EH (cell line): ENCODE measurements at regions not wholly inside any gene's neighbourhood (a gene's known extent, or its start where the extent isn't known, plus 50 kb on each side); places are given as distances from the start of the nearest gene placed in this dataset.

Source experiments
- DNase-seq: peaks from one replicate; pipeline ENCODE4 v3.0.0-alpha.2; 2015; ENCODE audit warnings: low read depth

- DNase-seq, result no peak
These were observed 338.2 kb upstream of the PITX2 start for GRCh38 chr4:110961066-110961465.

- DNase-seq, result no peak
These were observed 339.7 kb upstream of the PITX2 start for GRCh38 chr4:110962616-110963015.

- no peak for DNase-seq
These were observed 340.9 kb upstream of the PITX2 start for GRCh38 chr4:110963662-110964280.

- peak; percentile 45 for DNase-seq
These were observed 345.1 kb upstream of the PITX2 start for GRCh38 chr4:110967936-110968335.

- peak; percentile 54 for DNase-seq
These were observed 347.8 kb upstream of the PITX2 start for GRCh38 chr4:110970642-110971041.

- DNase-seq, result no peak
These were observed 352.5 kb upstream of the PITX2 start for GRCh38 chr4:110975338-110975737.

- DNase-seq, result no peak
These were observed 354.7 kb upstream of the PITX2 start for GRCh38 chr4:110977554-110977953.

GRCh38 chr4:110978761-110979160 lies 355.9 kb upstream of the PITX2 start:
- DNase-seq, result no peak

- peak; percentile 58 for DNase-seq
These were observed 359.6 kb upstream of the PITX2 start for GRCh38 chr4:110982486-110982885.

GRCh38 chr4:110988722-110989121 lies 365.8 kb upstream of the PITX2 start:
- DNase-seq, result no peak

GRCh38 chr4:110989125-110989524 lies 366.2 kb upstream of the PITX2 start:
- no peak for DNase-seq

GRCh38 chr4:110994781-110995180 lies 371.9 kb upstream of the PITX2 start:
- no peak for DNase-seq

- DNase-seq, result no peak
These were observed 375.4 kb upstream of the PITX2 start for GRCh38 chr4:110998320-110998719.

GRCh38 chr4:111011458-111011857 lies 388.6 kb upstream of the PITX2 start:
- no peak for DNase-seq

- no peak for DNase-seq
These were observed 391.0 kb upstream of the PITX2 start for GRCh38 chr4:111013846-111014245.

- no peak for DNase-seq
These were observed 391.7 kb upstream of the PITX2 start for GRCh38 chr4:111014537-111014936.

GRCh38 chr4:111016416-111016815 lies 393.5 kb upstream of the PITX2 start:
- DNase-seq, result no peak

- no peak for DNase-seq
These were observed 395.3 kb upstream of the PITX2 start for GRCh38 chr4:111018216-111018615.

GRCh38 chr4:111020476-111020875 lies 397.6 kb upstream of the PITX2 start:
- no peak for DNase-seq

- DNase-seq, result no peak
These were observed 398.1 kb upstream of the PITX2 start for GRCh38 chr4:111020961-111021360.

- no peak for DNase-seq
These were observed 399.9 kb upstream of the PITX2 start for GRCh38 chr4:111022758-111023157.

- DNase-seq, result peak; percentile 98
These were observed 404.6 kb upstream of the PITX2 start for GRCh38 chr4:111027526-111027925.

- DNase-seq, result peak; percentile 36
These were observed 405.9 kb upstream of the PITX2 start for GRCh38 chr4:111028795-111029194.

- DNase-seq, result peak; percentile 69
These were observed 408.2 kb upstream of the PITX2 start for GRCh38 chr4:111031001-111031579.
